ENCODE measurements at regions not wholly inside any gene's neighbourhood (a gene's known extent, or its start where the extent isn't known, plus 50 kb on each side); places are given as distances from the start of the nearest gene placed in this dataset.

DNA sequence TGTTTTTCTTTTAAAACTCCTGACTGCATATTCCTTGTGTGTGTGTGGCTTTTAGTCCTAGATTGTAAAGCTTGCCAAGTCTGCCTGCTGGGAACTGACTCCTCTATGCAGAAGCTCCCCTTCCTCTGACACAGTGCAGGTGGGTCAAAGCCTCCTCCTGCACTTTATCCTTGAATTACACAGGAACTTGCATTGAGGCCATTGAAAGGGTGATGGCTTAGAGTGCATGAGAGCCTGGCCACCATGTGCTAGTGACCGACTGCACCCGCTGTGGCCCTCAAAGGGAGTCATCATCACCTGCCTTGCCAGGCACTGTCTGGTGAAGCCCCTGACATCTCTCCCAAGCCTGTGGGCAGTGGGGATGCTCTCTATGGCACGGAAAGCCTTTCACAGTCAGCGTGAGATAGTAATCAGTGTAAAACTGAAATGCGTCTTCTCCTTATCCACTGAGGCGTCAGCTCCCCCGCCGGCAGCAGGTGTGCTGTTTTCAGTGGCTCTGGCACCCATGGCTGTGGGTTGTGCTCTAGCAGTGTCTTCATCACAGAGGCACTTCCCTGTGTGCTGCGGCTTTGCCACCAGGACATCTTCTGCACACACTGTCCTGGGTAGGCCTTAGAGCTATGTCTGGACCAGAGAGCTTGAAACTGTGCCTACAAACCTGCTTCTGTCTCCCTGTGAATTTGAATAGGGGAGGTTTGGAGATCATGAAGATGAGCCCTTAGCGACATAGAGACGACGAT lies 87.9 kb downstream of the THBS2 start:
- TF ChIP-seq, protein P1, sequence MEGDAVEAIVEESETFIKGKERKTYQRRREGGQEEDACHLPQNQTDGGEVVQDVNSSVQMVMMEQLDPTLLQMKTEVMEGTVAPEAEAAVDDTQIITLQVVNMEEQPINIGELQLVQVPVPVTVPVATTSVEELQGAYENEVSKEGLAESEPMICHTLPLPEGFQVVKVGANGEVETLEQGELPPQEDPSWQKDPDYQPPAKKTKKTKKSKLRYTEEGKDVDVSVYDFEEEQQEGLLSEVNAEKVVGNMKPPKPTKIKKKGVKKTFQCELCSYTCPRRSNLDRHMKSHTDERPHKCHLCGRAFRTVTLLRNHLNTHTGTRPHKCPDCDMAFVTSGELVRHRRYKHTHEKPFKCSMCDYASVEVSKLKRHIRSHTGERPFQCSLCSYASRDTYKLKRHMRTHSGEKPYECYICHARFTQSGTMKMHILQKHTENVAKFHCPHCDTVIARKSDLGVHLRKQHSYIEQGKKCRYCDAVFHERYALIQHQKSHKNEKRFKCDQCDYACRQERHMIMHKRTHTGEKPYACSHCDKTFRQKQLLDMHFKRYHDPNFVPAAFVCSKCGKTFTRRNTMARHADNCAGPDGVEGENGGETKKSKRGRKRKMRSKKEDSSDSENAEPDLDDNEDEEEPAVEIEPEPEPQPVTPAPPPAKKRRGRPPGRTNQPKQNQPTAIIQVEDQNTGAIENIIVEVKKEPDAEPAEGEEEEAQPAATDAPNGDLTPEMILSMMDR (IDR thresholded peaks at IDR 0.05): no peak
- peaks cover 50% of the 10 kb centered on the region for H3K36me3 Mint-ChIP-seq (ENCODE audit: low read depth)
- no peak for DNase-seq
- H3K4me3 Mint-ChIP-seq: no peak overlapping the region
- H3K27ac Mint-ChIP-seq: peak overlapping the region; percentile 96; the same call in 1 of the 2 replicates
- H3K27me3 Mint-ChIP-seq (ENCODE audit: insufficient read depth): peaks cover 2% of the 10 kb centered on the region
- no peaks in the 10 kb centered on the region; the same call in 1 of the 2 replicates for H3K9me3 Mint-ChIP-seq
- H3K4me1 Mint-ChIP-seq (ENCODE audit: low read depth): peaks cover 79% of the 10 kb centered on the region

DNA sequence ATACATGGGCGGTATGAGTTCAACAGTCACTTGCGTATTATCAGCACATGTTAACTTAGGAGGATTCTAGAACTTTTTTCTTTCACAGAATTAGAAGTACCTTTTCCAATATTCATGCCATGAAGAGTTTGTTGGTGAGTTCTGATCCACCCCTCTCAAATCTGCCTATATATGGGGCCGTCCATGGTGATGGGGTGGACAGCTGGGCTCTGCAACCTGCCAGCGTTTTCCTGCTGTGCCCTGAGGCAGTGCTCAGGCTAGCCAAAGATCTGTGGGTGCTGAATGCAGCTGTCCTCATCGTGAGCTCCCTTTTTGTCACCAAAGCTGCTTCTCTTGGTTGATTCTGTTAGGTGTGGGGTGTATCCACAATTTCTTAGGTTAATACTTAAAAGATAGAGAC lies 88.7 kb downstream of the THBS2 start:
- no peak for DNase-seq
- peak overlapping the region; percentile 65 for H3K27ac Mint-ChIP-seq

DNA sequence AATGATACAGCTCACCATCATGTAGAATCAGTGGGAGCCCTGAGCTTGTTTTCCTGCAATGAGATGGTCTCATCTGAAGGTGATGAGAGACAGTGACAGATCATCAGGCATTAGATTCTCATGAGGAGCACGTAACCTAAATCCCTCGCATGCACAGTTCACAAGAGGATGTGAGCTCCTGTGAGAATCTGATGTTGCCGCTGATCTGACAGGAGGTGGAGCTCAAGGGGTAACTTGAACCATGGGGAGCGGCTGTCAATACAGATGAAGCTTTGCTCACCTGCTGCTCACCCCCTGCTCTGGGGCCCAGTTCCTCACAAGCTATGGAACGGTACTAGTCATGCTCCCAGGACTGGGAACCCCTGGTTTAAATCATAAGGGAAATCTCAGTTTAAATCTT lies 89.2 kb downstream of the THBS2 start:
- H3K27ac Mint-ChIP-seq: peak overlapping the region; percentile 65; the same call in 1 of the 2 replicates
- H3K9me3 Mint-ChIP-seq: no peaks in the 10 kb centered on the region; the same call in 1 of the 2 replicates
- TF ChIP-seq, protein P1 (IDR thresholded peaks at IDR 0.05): no peak
- no peak overlapping the region for H3K4me3 Mint-ChIP-seq
- peaks cover 2% of the 10 kb centered on the region for H3K27me3 Mint-ChIP-seq (ENCODE audit: insufficient read depth)
- no peak for DNase-seq
- peaks cover 48% of the 10 kb centered on the region for H3K36me3 Mint-ChIP-seq (ENCODE audit: low read depth)
- peaks cover 73% of the 10 kb centered on the region for H3K4me1 Mint-ChIP-seq (ENCODE audit: low read depth)

More for the DNA sequence above, 88.7 kb downstream of the THBS2 start:
- H3K4me3 Mint-ChIP-seq: peak overlapping the region; percentile 8; the same call in 1 of the 2 replicates
- TF ChIP-seq, protein P1 (IDR thresholded peaks at IDR 0.05): no peak
- no peaks in the 10 kb centered on the region; the same call in 1 of the 2 replicates for H3K9me3 Mint-ChIP-seq
- peaks cover 2% of the 10 kb centered on the region for H3K27me3 Mint-ChIP-seq (ENCODE audit: insufficient read depth)
- H3K4me1 Mint-ChIP-seq (ENCODE audit: low read depth): peaks cover 74% of the 10 kb centered on the region
- H3K36me3 Mint-ChIP-seq (ENCODE audit: low read depth): peaks cover 44% of the 10 kb centered on the region

DNA sequence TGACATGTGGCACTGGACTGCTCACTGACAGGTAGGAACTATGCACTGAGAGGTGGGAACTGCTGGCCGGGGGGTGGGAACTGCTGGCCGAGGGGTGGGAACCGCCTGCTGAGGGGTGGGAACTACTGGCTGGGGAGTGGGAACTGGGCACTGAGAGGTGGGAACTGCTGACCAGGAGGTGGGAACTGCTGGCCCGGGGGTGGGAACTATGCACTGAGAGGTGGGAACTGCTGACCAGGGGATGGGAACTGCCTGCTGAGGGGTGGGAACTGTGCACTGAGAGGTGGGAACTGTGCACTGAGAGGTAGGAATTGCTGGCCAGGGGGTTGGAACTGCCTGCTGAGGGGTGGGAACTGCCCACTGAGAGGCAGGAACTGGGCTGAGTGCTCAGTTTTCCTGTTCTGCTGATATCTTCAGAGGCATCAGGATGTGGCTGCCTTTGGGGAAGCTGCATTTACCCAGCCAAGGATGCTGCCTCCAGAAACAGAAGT lies 90.2 kb downstream of the THBS2 start:
- Mint-ChIP-seq H3K36me3 (ENCODE audit: low read depth) (peaks cover 39% of the 10 kb centered on the region), H3K4me1 (ENCODE audit: low read depth) (peaks cover 63% of the 10 kb centered on the region), H3K27ac (peak overlapping the region; percentile 99), H3K4me3 (peak overlapping the region; percentile 84), H3K27me3 (ENCODE audit: insufficient read depth) (peaks cover 2% of the 10 kb centered on the region), H3K9me3 (no peaks in the 10 kb centered on the region; the same call in 1 of the 2 replicates)
- peak; percentile 19 for DNase-seq
- TF ChIP-seq, protein P1 (IDR thresholded peaks at IDR 0.05): no peak

DNA sequence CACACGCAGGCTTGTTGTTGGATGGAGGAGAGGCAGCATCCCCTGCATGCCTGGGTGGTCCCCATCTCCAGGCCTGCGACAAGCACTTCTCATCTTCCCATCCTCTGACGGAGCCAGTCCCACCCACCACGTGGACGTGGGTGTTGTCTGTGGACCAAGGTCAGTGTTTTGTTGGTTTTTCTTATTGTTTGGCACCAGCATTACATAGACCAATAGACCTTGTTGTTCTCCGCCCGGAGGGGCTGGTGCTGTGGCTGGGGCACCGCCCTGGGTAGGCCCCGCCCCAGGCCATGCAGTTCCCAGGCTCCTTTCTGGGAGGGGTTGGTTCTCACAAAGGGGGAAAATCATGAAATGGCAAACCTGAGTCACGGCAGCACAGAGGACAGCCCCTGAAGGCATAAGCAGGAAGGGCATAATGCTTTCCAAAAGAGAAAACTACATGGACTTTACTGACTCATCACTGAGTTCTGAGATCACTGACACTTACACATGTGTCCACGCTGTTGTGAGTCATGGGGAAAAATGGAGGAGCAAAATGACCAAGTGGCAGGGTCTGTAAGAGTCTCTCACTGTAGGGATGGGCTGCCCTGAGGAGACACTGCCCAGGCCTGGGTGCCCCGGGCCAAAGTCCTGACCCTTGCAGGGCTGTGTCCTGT lies 90.8 kb downstream of the THBS2 start:
- H3K9me3 Mint-ChIP-seq: no peaks in the 10 kb centered on the region; the same call in 1 of the 2 replicates
- peak overlapping the region; percentile 99 for H3K27ac Mint-ChIP-seq
- peak overlapping the region; percentile 84 for H3K4me3 Mint-ChIP-seq
- H3K36me3 Mint-ChIP-seq (ENCODE audit: low read depth): peaks cover 33% of the 10 kb centered on the region
- peaks cover 58% of the 10 kb centered on the region for H3K4me1 Mint-ChIP-seq (ENCODE audit: low read depth)
- TF ChIP-seq, protein P1 (IDR thresholded peaks at IDR 0.05): peak; percentile 21; the same call in 1 of the 2 replicates
- peak; percentile 98 for DNase-seq
- H3K27me3 Mint-ChIP-seq (ENCODE audit: insufficient read depth): peaks cover 2% of the 10 kb centered on the region

Measured in HFFc6 (cell line).